AG04449 (cell line): ENCODE measurements at regions not wholly inside any gene's neighbourhood (a gene's known extent, or its start where the extent isn't known, plus 50 kb on each side); places are given as distances from the start of the nearest gene placed in this dataset.

Experiments
- CTCF ChIA-PET: fragments of 350-600 bp; formaldehyde crosslinking; extraction: SDS; loops from one replicate; lab custom pipeline; 2021; ENCODE audit warnings: antibody characterized with exemption; lab: Yijun Ruan, JAX
- POLR2A ChIA-PET: fragments of 400-600, 350-600 bp; formaldehyde crosslinking; extraction: SDS; loops from one replicate; lab custom pipeline; 2020; ENCODE audit warnings: antibody characterized with exemption, inconsistent platforms; lab: Yijun Ruan, JAX
- DNase-seq: peaks from one replicate; pipeline ENCODE4 v3.0.0-alpha.2; 2010; ENCODE audit warnings: low read depth, low spot score
- H3K4me3 ChIP-seq: 2 replicates; pipeline ENCODE4 v1.5.1; 2011; ENCODE audit warnings: low read depth, mild to moderate bottlenecking, control low read depth, low read length
- CTCF ChIP-seq: IDR thresholded peaks from one replicate; pipeline ENCODE4 v1.5.1; 2011; ENCODE audit warnings: mild to moderate bottlenecking, moderate library complexity, low read length, control low read depth, inconsistent platforms; ENCODE audit not compliant: insufficient read depth; ENCODE audit errors: missing control alignments

- no peak for DNase-seq
- ChIA-PET CTCF (no interaction called here), POLR2A (no interaction called here)
- no peak overlapping the region for H3K4me3 ChIP-seq
- no peak for TF ChIP-seq CTCF
Observed at GRCh38 chr3:21269882-21270281, 481.1 kb downstream of the ZNF385D start.

- no peak for DNase-seq
- CTCF ChIA-PET: no interaction called here
- no peak overlapping the region for H3K4me3 ChIP-seq
- TF ChIP-seq CTCF: no peak
- POLR2A ChIA-PET: no interaction called here
Observed at GRCh38 chr3:21260507-21260906, 490.5 kb downstream of the ZNF385D start.

- no peak for TF ChIP-seq CTCF
- ChIA-PET CTCF (no interaction called here), POLR2A (no interaction called here)
- H3K4me3 ChIP-seq: no peak overlapping the region
- DNase-seq: no peak
Observed at GRCh38 chr3:21259896-21260295, 491.1 kb downstream of the ZNF385D start.

- ChIA-PET CTCF (no interaction called here), POLR2A (no interaction called here)
- no peak for TF ChIP-seq CTCF
- no peak overlapping the region for H3K4me3 ChIP-seq
- no peak for DNase-seq
Observed at GRCh38 chr3:21256932-21257331, 494.1 kb downstream of the ZNF385D start.

- DNase-seq: no peak
- ChIA-PET CTCF (no interaction called here), POLR2A (no interaction called here)
- TF ChIP-seq CTCF: no peak
- no peak overlapping the region for H3K4me3 ChIP-seq
Observed at GRCh38 chr3:21238661-21239060, 512.3 kb downstream of the ZNF385D start.

GRCh38 chr3:21237638-21238037 lies 513.4 kb downstream of the ZNF385D start:
- TF ChIP-seq CTCF: no peak
- POLR2A ChIA-PET: no interaction called here

GRCh38 chr3:21235491-21235890 lies 515.5 kb downstream of the ZNF385D start:
- DNase-seq: no peak
- no peak for TF ChIP-seq CTCF
- H3K4me3 ChIP-seq: no peak overlapping the region

More at GRCh38 chr3:21237638-21238037, 513.4 kb downstream of the ZNF385D start:
- CTCF ChIA-PET: no interaction called here
- DNase-seq: no peak
- H3K4me3 ChIP-seq: no peak overlapping the region

More at GRCh38 chr3:21235491-21235890, 515.5 kb downstream of the ZNF385D start:
- ChIA-PET CTCF (no interaction called here), POLR2A (no interaction called here)
